Type B pancreatic cell (in vitro differentiated cells): ENCODE measurements at regions not wholly inside any gene's neighbourhood (a gene's known extent, or its start where the extent isn't known, plus 50 kb on each side); places are given as distances from the start of the nearest gene placed in this dataset.

Experiments
- DNase-seq: peaks from one replicate; pipeline ENCODE4 v3.0.0; 2021; ENCODE audit warnings: mixed read lengths; ENCODE audit not compliant: unreplicated experiment; ENCODE audit errors: extremely low spot score
- H3K27ac Mint-ChIP-seq: 2 replicates; pipeline ENCODE4 v1.8.0; 2021; ENCODE audit warnings: mild to moderate bottlenecking, mixed read lengths
- H3K27me3 Mint-ChIP-seq: 2 replicates; pipeline ENCODE4 v1.8.0; 2021; ENCODE audit warnings: mixed read lengths
- H3K36me3 Mint-ChIP-seq: 2 replicates; pipeline ENCODE4 v1.8.0; 2021; ENCODE audit warnings: mixed read lengths
- H3K4me1 Mint-ChIP-seq: one replicate; pipeline ENCODE4 v1.8.0; 2021; ENCODE audit warnings: mixed read lengths; ENCODE audit not compliant: unreplicated experiment
- H3K4me3 Mint-ChIP-seq: 2 replicates; pipeline ENCODE4 v1.8.0; 2021; ENCODE audit warnings: mild to moderate bottlenecking, mixed read lengths
- H3K9me3 Mint-ChIP-seq: 2 replicates; pipeline ENCODE4 v1.8.0; 2021; ENCODE audit warnings: mixed read lengths
- CTCF ChIP-seq: fragments of 200-600 bp; sonication (generic); conservative IDR thresholded peaks from 2 replicates; pipeline ENCODE4 v1.5.0; 2021; ENCODE audit warnings: antibody characterized with exemption, mild to moderate bottlenecking

DNA sequence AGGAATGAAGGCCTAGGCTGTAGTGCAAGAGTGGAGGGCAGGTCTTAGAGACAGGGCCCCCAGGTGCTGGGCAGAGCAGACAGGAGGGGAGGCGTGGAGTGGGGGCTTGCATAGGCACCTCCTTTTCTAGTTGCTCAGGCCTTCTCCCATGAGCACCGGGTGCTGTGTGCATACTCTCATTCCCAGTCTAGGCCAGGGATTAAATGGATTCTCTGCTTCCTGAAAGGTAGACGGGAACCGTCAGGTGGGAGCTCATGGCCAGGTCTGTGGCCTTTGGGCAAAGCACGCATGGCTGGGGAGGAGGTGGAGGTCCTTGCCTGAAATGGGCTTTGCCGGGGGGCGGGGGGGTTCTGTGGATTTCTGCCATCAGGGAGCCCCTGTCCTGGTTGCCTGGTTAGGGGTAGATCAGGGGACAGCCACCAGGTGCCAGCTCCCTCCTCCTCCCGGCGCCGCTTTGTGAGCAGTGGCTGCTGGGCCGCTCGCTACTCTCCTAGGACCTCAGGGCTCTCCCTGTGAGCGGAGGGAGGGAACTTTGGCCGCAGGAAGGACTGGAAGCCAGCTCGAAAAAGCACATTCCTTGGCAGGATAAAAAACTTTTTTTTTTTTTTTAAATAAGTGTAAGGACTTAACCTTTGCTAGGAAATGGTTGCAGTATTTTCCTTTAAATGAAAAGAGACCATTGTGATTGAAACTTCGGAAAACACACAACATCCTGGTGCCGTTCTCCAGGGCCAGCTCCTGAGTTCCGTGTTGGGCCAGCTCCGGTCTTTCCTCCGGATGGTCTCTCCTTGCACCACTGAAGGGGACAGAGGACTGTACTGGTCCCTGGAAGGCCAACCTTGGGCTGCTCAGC lies 82.8 kb upstream of the HAAO start:
- Mint-ChIP-seq H3K36me3 (no peaks in the 10 kb centered on the region), H3K4me3 (no peak overlapping the region), H3K27me3 (no peaks in the 10 kb centered on the region), H3K9me3 (no peaks in the 10 kb centered on the region), H3K4me1 (peaks cover 14% of the 10 kb centered on the region), H3K27ac (no peak overlapping the region)
- TF ChIP-seq CTCF, result no peak
- peak; percentile 58 for DNase-seq

DNA sequence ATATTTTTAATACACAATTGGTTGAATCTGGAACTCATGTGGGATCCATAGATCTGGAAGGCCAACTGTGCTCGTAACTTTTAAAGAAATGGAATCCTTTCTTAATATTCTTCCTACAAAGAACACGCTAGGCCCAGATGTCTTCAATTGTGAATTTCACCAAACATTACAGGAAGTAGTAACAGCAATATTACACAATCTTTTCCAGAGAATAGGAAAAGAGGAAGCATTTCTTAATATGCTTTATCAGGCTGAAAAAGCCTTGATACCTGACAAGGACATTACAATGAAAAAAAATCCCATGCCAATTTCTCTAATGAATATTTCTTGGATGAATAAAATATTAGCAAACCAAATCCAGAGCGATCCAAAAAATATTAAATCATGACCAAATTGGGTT lies 80.3 kb upstream of the HAAO start:
- H3K36me3 Mint-ChIP-seq, result peaks cover 7% of the 10 kb centered on the region
- H3K4me3 Mint-ChIP-seq, result no peak overlapping the region
- no peak for DNase-seq
- H3K27me3 Mint-ChIP-seq, result no peaks in the 10 kb centered on the region
- H3K4me1 Mint-ChIP-seq, result peaks cover 6% of the 10 kb centered on the region
- TF ChIP-seq CTCF, result no peak
- peaks cover 11% of the 10 kb centered on the region for H3K9me3 Mint-ChIP-seq
- H3K27ac Mint-ChIP-seq, result no peak overlapping the region

DNA sequence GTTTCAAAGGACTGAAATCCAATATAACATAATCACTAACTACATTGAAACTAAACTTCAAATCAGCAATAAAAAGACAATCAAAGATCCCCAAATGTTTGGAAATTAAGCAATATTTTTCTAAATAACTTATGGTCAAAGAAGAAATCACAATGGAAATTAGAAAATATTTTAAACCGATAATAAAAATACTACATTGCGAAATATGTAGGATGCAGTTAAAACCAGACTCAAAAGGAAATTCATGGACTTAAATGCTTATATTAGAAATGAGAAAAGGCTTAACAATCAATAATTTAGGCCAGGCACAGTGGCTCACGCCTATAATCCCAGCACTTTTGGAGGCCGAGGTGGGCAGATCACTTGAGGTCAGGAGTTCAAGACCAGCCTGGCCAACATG lies 79.0 kb upstream of the HAAO start:
- DNase-seq, result no peak
- peaks cover 11% of the 10 kb centered on the region for H3K9me3 Mint-ChIP-seq
- H3K4me3 Mint-ChIP-seq, result no peak overlapping the region
- peaks cover 6% of the 10 kb centered on the region for H3K4me1 Mint-ChIP-seq
- H3K27ac Mint-ChIP-seq, result no peak overlapping the region
- no peak for TF ChIP-seq CTCF
- no peaks in the 10 kb centered on the region for H3K27me3 Mint-ChIP-seq
- peaks cover 7% of the 10 kb centered on the region for H3K36me3 Mint-ChIP-seq

- no peak for DNase-seq
- Mint-ChIP-seq H3K27me3 (no peaks in the 10 kb centered on the region), H3K9me3 (peaks cover 11% of the 10 kb centered on the region), H3K36me3 (peaks cover 7% of the 10 kb centered on the region), H3K4me1 (no peaks in the 10 kb centered on the region), H3K27ac (no peak overlapping the region), H3K4me3 (no peak overlapping the region)
- no peak for TF ChIP-seq CTCF
These were observed 76.5 kb upstream of the HAAO start for GRCh38 chr2:42868874-42869273.

DNA sequence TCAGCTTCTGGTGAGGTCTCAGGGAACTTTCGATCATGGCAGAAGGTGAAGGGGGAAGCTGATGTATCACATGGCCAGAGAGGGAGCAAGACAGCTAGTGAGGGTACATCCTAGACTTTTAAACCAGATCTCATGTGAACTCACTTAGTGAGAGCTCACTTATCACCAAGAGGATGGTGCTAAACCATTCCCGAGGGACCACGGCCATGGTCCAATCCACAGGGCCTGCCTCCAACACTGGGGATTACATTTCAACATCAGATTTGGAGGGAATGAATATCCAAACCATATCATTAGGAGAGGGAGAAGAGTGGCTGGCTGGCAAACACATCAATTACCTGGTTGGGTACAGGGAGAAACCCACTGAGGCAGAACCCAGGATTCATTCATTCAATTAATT lies 75.7 kb upstream of the HAAO start:
- Mint-ChIP-seq H3K36me3 (peaks cover 7% of the 10 kb centered on the region), H3K27me3 (no peaks in the 10 kb centered on the region), H3K4me1 (no peaks in the 10 kb centered on the region), H3K4me3 (no peak overlapping the region), H3K27ac (no peak overlapping the region), H3K9me3 (peaks cover 11% of the 10 kb centered on the region)
- TF ChIP-seq CTCF, result no peak
- DNase-seq, result no peak
